Epidermal melanocyte (primary cell): ENCODE measurements at regions not wholly inside any gene's neighbourhood (a gene's known extent, or its start where the extent isn't known, plus 50 kb on each side); places are given as distances from the start of the nearest gene placed in this dataset.

Source experiments
- DNase-seq: peaks from one replicate; pipeline ENCODE4 v3.0.0; 2011; ENCODE audit warnings: low spot score; ENCODE audit not compliant: insufficient read length

DNA sequence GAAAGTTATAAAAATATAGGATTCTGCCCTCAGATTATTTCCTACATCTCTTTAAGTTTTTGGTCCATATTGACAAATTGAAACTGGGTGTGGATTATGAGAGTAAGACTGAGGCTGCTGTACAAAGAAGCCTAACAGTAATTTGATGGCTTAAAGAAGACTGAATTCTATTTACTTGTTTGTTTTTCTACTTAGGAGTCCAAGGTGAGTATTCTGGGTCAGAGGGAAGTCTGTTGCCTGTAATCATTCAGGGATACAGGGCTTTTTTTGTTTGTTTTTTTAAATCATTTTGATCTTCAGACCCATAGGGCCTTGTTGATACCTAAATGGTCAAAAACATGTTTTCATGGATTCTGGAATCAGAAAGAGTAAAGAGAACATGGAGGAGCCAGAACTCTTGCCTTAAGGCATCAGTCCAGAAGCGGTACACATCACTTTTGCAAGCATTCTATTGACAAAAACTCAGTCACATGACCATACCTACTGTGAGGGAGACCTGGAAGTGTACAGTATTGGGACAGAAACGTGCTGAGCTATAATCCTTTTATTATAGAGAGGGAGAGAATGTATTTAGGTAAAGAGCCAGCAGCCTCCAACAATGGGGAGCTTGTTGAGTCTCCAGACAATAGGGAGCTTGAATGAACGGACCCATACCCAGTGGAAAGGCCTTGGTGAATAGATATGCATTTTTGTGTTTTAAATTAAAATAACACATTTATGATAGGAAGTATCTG, 102.7 kb downstream of the LRRC70 start:
- DNase-seq = no peak

DNA sequence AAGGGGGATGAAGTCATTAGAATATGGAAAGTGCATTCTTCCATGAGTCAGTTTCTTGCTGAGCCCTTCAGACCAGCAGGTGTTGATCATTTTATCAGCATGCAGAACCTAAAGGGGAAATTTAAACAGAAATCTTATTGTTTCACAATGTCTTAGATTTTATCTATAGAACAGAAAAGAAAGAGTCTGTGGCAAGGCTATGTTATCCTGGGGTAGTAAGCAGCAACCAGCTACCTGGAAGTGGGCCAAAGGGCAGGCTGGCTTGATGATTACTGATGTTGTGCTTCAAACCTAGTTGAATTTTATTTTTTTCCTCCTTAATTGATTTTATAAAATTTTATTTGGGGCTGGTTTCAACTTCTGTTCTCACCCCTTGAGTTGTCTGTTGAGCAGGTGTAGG, 101.5 kb downstream of the LRRC70 start:
- DNase-seq = no peak
